GM19240 (cell line): ENCODE measurements at regions not wholly inside any gene's neighbourhood (a gene's known extent, or its start where the extent isn't known, plus 50 kb on each side); places are given as distances from the start of the nearest gene placed in this dataset.
"Not testable (repeated sequence)": the region's sequence is repeated elsewhere in the genome, so short reads cannot be mapped to it uniquely, and the experiment has no call there.

Experiments
- DNase-seq: peaks from one replicate; pipeline ENCODE4 v3.0.0; 2011; ENCODE audit warnings: low spot score; ENCODE audit not compliant: insufficient read length

DNA sequence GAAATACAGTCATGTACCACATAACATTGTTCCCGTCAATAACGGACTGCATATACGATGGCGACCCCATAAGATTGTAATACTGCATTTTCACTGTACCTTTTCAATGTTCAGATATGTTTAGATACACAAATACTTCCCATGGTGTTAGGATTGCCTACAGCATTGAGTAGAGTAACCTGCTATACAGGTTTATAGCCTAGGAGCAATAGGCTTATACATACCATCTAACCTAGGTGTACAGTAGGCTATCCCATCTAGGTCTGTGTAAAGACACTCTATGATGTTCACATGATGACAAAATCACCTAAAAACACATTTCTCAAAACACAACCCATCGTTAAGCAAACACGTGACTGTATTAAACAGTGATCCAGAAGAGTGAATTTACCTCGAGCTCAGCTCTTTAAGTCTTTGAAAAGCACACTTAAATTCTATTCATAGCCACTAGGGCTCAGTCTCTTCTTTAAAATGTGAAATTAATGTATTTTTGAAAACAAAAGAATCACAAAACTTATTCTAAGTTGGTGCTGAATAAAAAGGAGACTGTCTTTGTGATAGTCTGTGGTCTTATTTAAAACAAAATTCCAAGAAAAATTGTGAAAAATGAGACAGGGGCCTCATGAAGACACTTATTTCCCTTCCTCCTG, 239.1 kb upstream of the ARID2 start:
- DNase-seq: no peak

DNA sequence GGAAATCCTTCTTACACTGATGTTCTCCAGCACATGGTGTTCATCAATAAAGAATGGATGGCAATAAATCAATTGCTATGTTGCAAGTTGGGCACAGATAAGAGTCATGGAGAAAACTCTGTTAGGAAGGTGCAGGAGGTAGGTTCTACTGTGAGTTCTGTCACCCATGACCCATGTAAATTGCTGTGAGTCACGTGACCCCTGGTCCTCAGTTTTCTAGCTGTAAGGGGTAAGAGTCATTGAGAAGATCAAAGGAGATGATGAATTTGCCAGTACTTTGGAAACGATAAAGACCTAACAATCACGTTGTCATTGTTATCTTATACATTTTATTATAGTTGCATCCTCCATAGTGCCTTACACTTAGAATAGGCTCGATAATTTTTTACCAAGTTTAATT, 235.2 kb upstream of the ARID2 start:
- no peak for DNase-seq

DNA sequence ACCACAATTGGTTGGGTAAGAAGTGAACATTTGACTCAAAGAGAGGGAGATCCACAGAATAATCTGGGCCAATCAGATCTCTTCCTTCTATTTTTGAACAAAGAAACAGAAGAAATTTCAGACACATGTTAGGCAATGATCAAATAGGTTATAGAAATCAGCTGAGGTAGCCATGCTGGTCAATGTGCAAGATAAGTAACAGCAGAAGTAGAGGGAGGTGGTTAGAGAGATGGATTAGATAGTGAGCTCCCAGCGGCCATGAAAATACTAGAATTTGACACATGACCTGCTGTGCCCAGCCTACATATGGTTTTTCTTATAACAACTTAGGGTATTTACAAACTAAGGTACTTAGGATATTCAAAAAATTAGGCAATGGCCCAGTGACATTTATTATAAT, 230.9 kb upstream of the ARID2 start:
- DNase-seq: no peak

DNA sequence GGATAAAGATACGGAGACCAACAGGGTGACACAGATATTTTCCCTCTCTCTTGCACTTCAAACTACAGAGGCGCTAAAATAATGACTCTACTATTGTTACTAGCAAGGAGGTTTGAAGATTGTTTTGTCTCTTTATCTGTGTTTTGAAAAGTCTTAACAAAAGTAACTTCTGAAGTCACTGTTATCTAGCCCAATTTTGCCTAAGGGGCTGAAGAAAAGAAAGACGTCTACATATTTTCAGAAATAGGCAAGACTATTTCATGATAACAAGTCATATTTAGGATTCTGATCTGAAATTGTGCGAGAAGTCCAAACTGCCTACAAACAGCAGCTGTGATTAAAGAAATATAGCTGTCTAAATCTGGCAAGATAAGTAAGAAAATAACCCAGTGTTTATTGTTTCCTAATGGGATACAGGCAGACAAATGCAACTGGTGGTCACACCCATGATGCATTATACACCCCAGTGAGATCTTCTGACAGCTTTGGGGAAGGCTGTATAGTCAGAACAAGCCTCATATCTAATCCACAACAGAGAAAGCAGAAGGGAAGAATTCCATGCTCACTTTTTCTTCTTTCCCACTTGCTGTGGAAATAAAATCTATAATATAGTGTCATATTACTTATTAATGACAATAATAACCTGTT, 226.9 kb upstream of the ARID2 start:
- no peak for DNase-seq

DNA sequence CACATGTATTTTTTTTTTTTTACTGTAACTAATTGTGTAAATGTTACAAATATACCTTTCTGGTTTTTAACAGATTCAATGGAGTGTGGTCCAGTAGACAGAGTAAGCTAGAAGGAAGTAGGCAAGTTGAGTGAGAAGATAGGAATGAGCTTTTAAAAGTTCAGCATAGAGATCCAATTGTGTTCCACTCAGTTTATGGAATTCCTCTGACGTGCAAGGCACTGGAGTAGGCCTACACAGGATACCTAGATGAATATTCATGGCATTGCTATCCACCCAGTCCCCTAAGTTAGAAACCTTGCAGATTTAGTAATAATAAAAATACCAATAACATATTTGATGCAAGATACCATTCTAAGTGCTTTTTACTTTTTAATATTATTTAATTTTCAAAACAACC, 225.6 kb upstream of the ARID2 start:
- DNase-seq: no peak

DNA sequence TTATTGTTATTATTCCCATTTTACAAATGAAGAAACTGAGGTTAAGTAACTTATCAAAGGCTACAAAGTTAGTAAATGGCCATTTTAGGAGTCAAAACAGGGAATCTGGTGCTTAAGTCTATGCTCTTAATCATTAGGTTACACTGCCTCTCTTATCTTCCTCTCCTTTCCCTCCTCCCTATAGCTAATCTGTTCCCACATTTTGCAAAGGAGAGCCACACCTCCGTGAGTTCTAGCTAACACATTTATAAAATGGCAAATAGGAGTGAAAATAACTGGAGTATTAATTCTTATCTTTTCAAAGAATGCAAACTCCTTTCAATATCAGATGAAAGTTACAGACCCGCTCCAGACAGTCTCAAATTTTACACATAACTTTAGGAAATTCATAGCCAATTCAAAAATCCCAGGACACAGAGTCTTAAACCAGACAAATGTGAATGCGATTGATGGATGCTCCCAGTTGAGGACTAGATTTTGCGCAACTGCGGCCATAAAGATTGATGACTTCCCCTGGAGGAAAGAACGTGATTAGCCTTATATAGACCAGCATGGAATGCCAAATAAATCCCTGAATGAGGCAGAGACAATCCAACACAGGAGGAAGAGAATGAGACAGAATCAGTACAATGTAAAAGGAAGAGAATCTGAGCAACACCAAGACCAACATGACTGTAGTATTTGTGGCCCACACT, 225.0 kb upstream of the ARID2 start:
- no peak for DNase-seq

DNA sequence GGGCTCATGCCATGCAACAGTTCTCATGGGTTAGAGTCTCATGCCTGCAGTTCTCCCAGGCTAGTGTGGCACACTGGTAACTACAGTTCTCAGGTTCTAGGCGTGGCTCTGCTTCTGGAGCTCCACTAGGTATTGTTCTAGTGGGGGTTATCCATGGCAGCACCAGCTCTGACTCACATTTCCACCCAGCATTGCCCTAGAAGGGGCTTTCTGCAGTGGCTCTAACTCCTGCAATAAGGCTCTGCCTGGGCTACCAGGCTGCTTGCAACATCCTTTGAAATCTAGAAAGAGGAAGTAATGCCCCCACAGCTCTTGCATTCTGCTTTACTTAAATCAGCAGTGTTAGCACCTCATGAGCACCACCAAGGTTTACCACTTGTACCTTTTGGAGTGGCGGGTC, 220.3 kb upstream of the ARID2 start:
- no peak for DNase-seq

DNA sequence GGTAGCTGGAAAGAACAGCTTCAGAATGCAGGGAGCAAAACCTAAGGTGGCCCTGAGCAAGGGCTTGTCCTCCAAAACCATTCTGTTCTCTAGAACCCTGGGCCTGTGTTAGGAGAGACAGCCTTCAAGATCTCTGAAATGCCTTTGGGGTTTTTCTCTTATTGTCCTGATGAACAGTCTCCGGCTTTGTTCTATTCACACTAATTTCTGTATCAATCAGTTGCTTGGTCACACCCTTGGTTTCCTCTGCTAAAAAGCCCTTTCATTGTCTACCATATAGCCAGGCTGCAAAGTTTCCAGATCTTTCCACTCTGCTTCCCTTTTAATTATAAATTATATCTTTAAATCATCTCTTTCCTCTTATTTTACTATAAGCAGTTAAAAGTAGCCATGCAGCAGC, 219.9 kb upstream of the ARID2 start:
- no peak for DNase-seq

DNA sequence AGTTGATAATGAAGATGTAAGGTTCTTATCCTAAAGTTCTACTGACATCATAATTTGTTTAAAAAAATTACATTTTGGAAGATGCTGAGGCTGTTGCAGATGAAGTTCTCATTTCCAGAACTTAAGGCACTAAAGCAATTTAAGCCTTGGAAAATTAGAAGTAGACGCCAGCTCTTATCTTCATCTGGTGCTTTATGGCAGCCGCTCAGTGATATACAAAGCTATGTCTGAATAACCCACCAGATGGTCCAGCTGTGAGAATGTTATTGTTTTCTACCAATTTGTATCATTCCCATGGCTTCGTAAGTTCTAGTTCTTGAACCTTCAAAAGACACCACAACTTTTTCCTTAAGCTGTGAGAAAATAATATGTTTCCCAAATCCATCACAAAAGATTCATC, 212.1 kb upstream of the ARID2 start:
- DNase-seq: no peak

DNA sequence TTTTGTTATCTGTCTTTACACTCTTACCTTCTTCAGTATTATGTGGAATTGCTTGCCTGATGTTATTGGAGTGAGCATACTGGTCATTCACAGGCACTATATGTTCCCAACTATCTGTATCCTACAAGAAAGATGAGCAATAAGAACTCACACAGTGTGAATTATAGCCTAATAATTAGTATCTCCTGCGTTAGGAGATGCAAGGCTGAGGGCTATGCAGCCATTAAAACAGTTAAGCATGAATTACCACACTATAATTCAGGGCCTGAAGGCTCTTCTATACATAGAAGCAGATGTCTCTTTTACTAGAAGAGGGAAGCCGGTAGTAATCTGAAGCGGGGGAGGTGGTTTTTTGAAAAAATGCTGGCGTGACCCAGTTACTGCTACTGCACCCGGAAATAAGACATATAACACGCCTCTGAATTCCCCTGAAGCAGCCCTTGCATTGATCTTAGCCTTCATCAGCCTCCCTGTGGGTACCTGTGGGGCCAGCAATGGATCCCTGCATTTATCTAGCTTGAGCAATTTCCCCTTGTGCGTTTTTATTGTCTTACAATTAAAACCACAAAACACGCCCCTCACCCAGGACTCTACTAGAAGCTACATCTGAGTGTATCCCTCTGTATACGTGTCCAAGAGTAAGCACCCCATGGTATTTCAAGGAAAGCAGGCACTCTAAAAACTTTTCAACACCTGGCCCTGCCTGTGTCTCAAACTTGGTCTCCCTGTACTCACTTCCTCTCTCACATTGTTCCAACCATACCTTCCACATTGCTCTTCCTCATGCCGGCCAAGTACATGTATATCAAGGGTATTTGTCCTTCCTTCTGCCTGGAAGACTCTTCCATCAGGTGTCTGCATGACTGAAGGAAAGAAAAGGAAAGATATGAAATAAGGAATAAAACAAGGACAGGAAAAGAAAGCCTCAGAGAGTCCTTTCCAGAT, 210.9 kb upstream of the ARID2 start:
- DNase-seq: peak; percentile 3

DNA sequence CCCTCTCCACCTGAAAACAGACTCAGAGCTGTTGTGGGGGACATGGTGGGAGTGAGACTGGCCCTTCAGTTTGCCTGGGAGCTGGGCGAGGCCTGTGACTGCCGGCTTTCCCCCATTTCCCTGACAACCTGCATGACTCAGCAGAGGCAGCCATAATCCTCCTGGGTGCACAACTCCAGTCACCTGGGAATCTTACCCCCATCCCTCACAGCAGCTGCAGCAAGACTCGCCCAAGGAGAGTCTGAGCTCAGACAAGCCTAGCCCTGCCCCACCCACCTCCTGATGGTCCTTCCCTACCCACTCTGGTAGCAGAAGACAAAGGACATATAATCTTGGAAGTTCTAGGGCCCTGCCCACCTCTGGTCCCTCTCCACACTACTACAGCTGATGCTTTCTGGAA, 207.3 kb upstream of the ARID2 start:
- DNase-seq: no peak

DNA sequence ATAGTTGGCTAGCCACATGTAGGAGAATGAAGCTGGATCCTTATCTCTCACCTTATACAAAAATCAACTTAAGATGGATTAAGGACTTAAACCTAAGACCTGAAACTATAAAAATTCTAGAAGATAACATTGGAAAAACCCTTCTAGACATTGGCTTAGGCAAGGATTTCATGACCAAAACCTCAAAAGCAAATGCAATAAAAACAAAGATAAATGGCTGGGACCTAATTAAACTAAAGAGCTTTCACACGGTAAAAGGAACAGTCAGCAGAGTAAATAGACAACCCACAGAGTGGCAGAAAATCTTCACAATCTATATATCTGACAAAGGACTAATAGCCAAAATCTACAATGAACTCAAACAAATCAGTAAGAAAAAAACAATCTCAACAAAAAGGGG, 202.7 kb upstream of the ARID2 start:
- not testable (repeated sequence) for DNase-seq

DNA sequence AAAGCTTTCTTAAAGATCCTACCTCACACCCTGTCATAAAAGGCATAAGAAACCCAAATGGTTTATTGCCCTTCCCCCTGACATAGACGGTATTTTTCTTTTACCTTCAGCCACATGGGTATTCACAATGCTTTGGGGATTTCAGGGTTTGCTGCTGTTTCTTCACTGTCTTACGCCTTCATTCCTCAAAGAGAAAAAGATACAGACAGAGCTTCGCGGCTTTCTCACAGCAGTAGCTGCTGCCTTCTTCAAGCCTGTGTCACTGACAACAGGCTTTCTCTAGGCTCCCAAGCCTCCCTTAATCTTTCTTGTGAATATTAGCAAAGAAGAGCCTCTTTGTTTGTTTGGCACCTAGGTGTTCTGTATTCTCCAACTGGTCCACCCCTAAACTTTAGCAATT, 197.4 kb upstream of the ARID2 start:
- no peak for DNase-seq

DNA sequence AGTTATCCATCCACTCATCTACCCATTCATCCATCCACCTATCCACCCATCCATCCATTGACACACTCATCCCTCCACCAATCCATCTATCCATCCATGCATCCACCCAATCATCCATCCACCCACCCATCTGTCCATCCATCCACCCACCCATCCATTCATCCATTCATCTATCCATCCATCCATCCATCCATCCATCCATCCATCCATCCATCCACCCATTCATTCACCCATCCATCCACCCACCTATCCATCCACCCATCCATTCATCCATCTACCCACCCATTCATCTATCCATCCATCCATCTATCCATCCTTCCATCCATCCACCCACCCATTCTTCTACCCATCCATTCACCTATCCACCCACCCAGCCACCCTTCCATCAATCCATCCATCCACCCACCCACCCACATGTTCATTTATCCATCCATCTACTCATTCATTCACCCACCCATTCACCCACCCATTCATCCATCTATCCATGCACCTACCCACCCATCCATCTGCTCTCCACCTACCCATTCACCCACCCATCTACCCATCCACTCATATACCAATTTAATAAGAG, 193.8 kb upstream of the ARID2 start:
- DNase-seq: no peak

DNA sequence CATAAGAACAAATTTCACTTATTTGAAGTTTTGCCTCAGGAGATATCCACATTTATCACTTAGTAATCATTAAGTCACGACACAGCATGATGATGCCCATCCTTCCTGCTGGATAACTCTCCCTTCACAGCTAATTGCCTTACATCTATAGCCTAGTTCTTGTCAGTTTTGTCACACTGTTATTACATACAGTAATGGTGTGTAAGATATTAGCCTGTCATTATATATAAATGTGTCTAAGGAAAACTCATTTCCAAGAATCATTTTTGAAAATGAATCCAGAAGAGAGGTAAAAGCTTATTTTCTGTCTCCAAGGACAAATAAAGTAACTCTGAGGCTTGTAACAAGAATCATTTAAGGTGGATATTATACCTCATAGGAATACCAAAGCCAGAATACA, 193.2 kb upstream of the ARID2 start:
- DNase-seq: no peak

DNA sequence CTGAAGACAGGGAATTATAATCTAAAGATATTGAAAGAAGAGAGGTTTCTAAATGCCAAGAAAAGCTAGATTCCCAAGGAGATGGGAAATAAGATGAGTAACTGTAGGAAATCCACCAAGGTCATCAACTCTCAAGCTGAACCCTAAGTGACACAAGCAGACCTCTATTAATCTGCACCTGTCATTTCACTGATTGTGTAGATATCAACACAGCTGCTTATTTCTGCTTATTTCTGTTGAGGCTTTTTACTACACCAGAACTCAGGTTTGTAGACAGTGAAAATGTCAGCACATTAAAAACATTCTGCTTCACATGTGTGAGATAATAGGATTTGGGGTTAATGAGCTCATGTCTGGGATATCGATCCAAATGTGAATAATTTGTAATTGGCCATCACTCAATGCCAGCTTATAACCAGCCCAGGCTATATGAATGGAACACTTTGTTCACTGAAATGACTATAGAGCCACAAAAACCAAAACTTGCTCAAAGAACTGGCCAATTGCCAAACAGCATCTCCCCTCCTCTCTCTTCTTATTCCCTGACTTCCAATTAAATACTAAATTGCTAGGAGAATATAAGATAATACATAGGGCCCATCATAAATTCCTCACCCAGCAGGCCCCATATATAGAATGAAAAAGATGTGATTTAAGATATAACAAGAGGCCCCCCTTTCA, 188.7 kb upstream of the ARID2 start:
- DNase-seq: no peak

DNA sequence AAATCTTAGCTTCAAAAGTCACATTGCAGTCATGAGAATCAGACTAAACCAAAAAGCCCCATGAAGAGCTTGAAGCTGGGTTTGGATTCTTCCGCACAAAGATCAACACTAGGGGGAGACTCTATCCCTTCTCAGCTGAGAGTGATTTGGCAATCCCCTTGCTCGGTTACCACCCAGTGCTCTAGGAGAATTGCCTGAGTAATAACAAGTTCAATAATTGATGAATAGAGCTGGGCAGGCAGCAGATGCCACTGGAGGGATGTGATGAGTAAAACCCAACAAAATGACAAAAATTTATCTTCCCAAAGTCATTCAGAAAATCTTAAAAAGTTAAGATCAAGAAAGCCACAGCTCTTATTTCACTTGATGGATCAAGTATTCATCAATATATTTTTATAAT, 185.6 kb upstream of the ARID2 start:
- DNase-seq: peak; percentile 36

DNA sequence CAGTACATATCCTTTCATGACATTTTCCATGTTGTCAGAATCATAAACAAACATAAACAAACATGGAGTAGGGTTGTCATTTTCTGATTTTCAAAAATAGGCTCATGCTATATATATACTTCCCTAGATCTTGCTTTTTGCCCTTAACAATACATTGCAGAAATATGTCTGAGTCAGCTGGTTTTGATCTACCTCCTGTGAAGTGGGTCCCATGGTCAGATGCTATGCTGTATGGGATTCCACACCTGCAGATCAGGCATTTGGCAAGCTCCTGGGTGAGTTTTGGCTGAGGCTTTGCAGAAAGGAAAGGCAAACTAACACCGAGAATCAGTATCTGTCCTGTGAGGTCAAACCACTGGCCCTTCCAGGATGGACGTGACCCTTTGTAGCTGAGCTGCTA, 183.0 kb upstream of the ARID2 start:
- DNase-seq: no peak

DNA sequence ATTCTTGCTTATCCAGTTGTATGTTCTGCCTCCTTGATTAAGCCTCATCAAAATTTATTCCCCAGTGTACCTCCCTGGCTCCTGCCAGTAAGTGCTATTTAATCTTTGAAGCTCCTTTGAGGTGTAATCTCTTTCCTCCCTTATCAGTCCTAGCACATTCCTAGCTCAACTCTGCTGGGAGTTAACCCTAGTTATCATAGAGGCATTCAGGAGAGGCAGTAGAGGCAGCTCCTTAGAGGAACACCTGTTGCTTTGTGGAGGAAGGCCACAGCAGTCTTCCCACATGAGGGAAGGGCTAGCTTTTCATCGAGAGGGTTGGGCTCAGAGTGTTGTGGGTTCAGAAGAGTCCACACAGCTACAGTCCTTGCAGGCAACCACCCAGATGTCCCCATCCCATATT, 182.4 kb upstream of the ARID2 start:
- no peak for DNase-seq

DNA sequence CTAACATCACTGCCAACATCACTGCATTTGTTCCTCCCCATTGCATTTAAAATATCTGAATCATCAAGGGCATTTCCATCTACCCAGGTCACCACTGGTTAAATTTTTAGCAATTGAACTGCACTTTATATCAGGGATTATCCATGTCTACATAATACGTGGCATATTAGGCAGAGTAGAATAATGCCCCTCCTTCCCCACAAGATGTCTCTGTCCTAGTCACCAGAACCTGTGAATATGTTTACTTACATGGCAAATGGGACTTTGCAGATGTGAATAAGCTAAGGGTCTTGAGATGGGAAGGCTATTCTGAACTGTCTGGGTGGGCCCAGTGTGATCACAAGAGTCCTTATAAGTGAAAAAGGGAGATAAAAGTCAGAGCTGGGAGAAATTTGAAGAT, 181.7 kb upstream of the ARID2 start:
- no peak for DNase-seq

DNA sequence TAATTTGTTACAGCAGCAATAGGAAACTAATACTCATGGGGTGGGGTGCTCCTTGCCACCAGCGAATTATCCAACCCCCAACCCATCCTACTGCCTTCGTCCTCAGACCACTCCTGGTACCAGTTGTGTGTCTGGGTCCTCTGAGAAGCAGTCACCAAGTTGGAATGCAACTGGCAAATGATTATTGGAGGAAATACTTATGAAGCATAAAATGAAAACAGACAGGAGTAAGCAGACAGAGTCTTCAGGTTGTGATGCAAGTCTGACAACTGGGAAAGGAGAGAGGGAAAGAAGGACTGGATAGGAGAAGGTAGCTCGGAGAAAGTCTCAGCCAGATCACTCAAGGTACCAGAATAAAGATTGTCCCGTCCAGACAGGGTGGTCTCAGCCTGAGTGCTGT, 181.1 kb upstream of the ARID2 start:
- DNase-seq: no peak
